HFF-Myc (cell line): ENCODE measurements at regions not wholly inside any gene's neighbourhood (a gene's known extent, or its start where the extent isn't known, plus 50 kb on each side); places are given as distances from the start of the nearest gene placed in this dataset.

Experiments used
- DNase-seq: peaks from one replicate; pipeline ENCODE4 v3.0.0-alpha.2; 2011; ENCODE audit warnings: low read depth; ENCODE audit errors: extremely low read depth
- H3K4me3 ChIP-seq: replicated peaks from 2 replicates; pipeline ENCODE4 v1.5.1; 2011; ENCODE audit warnings: low read depth, mild to moderate bottlenecking, control low read depth, low read length
- TF ChIP-seq, protein P1 (sequence below): IDR thresholded peaks from 2 replicates; pipeline ENCODE4 v1.5.1; 2012; ENCODE audit warnings: mild to moderate bottlenecking, low read depth, low read length, control low read depth; ENCODE audit errors: missing control alignments

DNA sequence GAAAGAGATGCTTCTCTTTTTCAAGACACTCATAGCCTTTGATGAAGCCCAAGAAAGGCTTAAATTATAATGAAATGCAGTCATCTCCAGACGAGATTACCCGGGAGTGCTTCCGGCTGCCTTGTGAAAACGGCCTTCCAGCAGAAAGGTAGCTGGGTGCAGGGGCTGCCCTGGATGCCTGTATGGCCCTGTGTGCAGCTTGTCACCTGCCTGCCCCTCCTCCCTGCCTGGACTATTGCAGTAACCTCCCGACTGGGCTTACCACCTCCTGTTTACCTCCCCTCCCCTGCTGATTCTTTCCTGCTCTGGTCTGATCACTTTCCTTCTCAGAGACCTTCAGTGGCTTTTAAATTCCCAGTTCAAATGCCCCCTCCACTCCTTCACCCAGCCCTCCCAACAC, 126.4 kb upstream of the SYT13 start:
- TF ChIP-seq, protein P1, sequence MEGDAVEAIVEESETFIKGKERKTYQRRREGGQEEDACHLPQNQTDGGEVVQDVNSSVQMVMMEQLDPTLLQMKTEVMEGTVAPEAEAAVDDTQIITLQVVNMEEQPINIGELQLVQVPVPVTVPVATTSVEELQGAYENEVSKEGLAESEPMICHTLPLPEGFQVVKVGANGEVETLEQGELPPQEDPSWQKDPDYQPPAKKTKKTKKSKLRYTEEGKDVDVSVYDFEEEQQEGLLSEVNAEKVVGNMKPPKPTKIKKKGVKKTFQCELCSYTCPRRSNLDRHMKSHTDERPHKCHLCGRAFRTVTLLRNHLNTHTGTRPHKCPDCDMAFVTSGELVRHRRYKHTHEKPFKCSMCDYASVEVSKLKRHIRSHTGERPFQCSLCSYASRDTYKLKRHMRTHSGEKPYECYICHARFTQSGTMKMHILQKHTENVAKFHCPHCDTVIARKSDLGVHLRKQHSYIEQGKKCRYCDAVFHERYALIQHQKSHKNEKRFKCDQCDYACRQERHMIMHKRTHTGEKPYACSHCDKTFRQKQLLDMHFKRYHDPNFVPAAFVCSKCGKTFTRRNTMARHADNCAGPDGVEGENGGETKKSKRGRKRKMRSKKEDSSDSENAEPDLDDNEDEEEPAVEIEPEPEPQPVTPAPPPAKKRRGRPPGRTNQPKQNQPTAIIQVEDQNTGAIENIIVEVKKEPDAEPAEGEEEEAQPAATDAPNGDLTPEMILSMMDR = no peak
- no peak overlapping the region for H3K4me3 ChIP-seq

DNA sequence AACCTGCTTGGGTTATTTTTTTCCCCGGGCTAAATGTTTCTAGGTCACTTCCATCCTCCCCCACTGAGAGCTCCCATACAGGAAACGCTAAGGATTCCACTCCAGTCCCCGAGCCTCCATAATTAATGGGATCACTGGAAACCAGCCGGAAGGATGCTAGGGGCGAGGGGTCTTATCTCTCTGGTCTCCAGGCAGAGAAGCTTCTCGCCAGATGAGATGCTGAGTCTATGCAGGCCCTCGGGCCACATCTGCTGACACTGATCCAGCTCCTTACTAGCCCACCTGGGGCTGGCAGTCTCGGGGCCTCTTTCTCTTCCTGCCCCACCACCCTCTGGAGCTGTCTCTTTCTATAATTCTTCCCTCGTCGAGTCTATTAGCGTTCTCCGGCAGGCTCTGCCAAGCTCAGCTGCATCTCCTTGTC, 125.9 kb upstream of the SYT13 start:
- DNase-seq = no peak
- TF ChIP-seq, protein P1 = no peak
- H3K4me3 ChIP-seq = no peak overlapping the region

More for the DNA sequence above, 126.4 kb upstream of the SYT13 start:
- DNase-seq = no peak

DNA sequence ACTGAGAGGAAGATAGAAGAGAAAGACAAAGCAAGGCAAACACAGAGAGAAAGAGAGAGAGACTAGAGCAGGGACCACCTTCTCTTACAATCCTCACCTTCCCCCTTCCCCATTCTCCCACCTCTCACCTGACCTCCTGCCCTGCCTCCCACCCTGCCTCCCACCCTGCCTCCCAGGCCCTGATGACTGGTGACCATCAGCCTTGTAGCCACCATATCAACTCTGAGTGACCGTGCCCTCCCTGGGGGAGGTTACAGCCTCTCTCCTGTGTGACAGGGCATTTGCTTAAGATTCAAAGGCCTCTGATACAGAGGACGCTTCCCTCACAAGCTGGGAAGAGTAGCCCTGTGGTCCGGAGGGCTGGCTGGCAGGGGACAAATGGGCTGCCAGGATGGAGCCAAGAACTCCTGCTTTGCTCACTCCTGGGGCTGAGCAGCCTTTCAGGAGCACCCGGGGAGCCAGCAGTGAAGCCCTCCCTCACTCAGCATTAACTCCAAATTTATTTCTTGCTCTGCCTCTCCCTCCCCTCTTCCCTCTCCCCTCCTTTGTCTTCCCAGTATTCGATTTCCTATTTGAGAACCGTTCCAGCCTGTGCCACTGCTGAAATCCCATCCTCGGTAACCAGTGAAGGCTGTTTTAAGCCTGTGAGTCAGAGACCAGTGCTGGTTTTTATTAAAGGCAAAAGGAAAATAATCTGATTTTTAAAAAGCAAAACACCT, 125.2 kb upstream of the SYT13 start:
- TF ChIP-seq, protein P1 = no peak
- DNase-seq = no peak
- no peak overlapping the region for H3K4me3 ChIP-seq

DNA sequence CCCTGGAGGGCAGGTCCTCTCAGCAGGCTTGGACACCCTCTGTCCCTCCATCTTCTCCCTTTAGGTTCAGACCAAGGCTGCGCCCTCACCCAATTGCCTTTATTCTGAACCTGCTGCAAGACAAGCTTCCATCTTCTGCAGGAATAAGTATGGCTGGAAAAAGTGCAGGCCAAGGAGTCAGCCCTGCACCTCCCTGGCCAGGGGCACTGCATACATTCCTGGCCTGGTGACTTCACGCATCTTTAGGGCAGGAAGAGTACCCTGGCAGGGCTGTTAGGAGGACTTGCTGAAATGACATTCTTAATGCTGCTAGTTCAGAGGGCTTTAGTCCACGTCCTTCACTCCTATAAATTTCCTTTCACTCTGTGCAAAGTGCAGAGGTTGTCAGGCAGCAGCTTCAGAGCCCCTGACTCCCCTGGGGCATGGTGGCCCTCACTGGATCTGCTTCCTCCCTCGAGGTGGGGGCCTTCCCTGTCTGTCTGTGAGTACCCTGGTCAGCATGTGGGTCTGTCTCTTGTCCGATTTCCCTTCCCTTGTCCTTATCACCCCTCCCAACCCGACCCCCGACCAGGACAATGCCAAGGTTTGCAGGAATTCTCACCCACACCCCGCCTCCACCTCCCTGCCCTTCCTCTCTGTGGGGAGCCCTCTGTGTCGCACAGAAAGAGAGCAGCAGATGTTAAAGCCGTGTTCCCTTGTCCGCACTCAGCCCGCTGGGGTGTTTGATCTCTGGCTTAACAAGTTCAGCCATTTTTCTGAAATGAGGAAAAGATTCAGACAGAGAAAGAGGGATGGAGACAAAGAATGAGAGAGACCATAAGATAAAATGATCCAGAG, 124.5 kb upstream of the SYT13 start:
- TF ChIP-seq, protein P1 = no peak
- H3K4me3 ChIP-seq = no peak overlapping the region
- no peak for DNase-seq

DNA sequence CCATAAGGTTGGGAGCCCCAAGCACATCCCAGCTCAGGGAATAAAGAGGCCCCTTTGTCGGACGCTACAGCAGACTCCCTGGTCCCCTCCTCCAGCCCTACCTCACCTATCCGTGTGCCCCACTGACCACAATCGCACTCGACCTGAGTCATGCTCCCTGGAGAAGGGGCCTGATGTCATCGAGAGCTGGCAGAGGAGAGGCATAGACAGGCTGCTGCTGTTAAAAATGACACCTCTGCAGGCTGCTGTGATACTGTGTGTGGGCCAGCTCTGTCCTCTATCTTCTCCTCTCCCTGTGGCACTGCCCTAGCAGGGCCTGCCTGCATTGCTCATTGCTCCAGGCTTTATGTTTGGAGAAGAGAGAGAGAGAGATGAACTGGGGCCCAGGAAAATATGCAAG, 123.4 kb upstream of the SYT13 start:
- H3K4me3 ChIP-seq = no peak overlapping the region
- no peak for DNase-seq
- TF ChIP-seq, protein P1 = no peak

DNA sequence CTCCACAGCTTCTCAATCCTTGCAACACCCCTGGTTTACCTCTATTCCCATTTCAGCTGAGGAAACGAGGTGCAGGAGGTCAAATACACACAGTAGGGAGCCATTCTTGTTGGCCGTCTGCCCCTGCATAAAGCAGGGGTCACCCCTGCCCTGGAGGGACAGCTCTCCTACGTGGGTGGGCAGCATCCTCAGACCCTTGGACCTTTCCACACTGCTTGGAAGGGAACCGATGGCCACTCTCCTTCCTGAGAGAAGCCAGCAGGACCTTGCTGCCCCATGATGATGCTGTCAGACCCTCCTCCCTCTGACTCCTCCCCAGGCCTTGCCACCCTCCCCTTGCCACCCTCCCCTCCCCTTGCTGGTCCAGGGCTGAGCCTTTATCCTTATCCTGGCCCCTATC, 121.1 kb upstream of the SYT13 start:
- TF ChIP-seq, protein P1 = no peak
- DNase-seq = no peak
- H3K4me3 ChIP-seq = no peak overlapping the region
